NCI-H2107 treated with DMSO at 0.1 percent for 48 hours (cell line): ENCODE measurements at regions not wholly inside any gene's neighbourhood (a gene's known extent, or its start where the extent isn't known, plus 50 kb on each side); places are given as distances from the start of the nearest gene placed in this dataset.
"Not testable (repeated sequence)": the region's sequence is repeated elsewhere in the genome, so short reads cannot be mapped to it uniquely, and the experiment has no call there.

Source experiments
- DNase-seq: peaks from one replicate; lab custom pipeline; 2025; ENCODE audit not compliant: unreplicated experiment; lab: John Stamatoyannopoulos, UW

DNA sequence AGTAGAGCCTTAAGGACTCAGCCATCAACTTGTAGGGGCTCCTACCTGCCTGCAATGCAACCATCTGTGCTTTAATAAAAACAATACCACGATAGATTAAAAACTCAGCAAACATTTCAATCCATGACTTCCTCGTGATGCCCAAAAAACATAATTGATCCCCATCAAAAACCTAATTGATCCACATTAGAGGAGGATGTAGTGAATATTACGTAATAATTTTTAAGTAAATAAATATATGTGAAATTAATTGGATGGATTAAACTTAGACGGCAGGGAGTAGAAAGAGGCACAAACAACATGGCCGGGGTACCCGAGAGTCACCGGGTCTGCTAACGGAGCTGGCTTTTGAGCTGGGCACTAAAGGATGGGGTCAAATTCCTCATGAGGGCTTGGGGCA is 87.3 kb downstream of the ARL4C start:
- no peak for DNase-seq

DNA sequence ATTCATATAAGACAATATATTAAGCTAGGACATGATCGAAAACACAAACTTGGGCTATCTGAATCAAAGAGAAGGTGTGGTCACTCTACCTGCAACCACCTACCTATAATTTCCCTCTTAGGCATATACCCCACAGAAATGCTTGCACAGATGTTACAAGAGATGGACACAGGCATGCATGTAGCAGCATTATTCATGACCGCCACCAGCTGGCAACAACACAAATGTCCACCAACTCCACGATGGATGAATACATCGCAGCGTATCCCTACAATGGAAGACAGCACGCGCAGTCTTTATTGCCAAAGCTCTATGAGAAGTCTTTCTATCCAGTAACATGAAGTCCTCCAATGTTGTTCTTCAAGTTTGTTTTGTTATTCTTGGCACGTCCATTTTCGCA is 90.8 kb downstream of the ARL4C start:
- no peak for DNase-seq

DNA sequence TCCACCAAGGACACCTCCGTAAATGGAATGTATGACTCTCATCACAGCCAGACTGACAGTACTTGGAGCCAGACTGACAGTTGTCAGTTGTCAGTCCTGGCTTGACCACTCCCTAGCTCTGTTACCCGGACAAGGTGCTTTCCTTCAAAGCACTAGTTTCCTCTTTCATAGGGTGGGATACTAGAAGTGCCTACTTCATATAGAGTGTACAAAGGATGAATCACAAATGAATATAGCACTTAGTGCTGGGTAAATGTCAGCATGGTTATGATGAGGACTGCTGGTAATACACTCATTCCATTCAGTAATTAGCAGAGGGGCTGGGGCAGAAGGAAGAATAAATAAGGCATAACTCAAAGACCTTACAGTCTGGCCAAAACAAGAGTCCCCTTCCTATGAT is 91.4 kb downstream of the ARL4C start:
- no peak for DNase-seq

DNA sequence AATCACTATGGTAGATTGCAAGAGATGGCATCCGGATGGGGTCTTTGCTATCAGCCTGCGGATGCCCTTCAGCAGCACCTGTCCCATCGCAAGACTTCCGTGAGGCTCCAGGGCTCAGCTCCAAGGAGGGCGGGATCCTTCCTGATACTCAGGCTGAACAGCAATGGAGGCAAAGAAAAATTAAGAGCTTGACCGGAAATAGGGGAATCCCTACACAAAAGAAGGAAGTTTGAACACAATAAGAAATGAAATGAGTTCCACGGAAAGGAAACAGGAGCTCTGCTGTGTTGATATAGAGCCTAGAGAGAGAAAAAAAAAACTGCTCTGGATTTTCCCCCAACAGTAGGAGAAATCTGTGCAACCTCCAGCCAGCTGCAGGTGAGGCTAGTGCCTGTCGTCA is 91.9 kb downstream of the ARL4C start:
- DNase-seq = no peak

DNA sequence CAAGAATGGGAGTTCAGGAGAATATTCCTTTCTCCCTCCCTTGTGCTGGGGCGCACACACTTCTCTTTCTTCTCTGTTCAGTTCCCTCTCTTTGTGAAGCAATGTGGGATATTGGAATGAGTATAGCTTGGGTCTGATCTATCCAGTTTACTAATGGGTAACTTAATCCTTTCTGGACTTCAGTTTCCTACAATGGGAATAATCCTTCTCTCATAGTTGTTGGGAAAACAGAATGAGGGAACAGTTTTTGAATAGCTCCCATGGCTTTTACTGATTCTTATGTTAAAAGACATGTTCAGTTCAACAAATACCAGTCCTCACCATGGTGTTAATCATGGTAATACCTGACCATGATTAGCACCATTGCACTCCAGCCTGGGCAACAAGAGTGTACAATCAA is 93.1 kb downstream of the ARL4C start:
- no peak for DNase-seq

DNA sequence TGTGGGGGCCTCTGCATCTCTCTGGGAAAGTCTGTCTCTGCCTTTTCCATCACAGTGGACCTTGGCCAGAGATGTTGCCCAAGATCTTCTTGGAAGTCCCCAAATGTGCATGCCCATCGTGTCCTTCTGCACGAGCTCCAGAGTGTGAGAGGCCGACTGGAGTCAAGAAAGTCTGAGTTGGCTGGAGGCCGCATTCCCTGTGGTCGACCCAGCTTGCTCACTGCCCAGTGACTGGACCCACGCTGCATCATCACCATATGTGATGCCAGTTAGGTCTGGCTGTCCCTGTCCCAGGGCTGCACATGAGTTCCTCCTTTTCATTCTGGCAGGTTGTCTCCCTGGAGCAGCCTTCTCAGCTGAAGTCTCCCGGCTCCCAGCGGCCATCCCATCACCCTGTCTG is 93.8 kb downstream of the ARL4C start:
- no peak for DNase-seq

GRCh38 chr2:234401426-234401825 is 95.5 kb downstream of the ARL4C start:
- no peak for DNase-seq

DNA sequence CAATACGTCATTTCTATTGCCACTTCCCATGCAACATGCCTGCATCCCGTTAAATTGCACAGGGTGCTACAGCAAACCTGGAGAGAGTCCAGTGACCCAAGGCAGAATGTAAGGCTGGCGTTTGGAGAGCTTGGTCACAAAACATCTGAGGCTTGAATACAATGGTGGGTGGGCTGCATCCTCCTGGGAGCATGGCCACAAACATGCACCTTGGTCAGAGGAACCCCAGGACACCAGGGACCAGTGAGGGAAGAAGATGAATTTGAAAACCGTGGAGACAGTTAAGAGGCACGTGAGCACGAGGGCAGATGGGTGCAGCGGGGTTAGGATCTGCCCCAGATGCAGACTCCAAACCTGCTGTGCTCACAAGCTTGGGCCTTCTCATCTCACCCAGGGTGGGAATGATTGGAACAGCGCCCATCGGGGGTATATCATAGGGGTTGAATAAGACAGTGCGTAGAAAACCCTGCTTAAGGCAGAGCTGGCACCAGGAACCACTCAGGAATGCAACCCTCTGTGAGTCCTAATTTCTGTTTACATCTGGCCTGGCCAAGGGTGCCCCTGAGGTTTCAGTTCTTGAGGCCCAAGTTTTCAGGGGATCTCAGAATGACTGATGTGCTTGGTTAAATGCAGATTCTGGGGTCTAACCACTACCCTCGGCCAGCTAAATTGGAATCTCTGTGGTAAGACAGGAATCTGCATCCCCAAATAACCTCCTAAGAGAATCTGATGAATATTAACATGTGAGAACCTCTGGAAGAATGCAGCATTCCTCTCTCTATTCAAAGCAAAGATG is 97.2 kb downstream of the ARL4C start:
- DNase-seq = no peak

DNA sequence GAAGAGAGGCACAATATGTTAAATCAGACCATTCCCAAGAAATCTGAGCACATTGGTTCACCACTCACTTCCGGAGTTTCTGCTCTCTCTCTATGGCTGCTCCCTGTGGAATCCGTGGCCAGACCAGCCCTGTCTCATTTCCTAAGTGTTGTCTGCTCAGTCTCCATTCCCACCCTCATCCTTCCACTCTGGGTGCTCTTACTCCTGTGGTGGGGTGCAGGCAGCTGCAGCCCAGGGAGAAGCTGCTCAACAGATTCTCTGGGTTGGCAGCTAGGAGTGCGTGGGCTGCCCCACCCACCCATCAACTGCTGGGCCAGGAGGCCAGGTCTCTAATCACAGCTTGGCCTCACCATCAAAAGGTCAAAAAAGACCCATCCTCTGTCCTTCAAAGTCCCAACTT is 98.3 kb downstream of the ARL4C start:
- no peak for DNase-seq

DNA sequence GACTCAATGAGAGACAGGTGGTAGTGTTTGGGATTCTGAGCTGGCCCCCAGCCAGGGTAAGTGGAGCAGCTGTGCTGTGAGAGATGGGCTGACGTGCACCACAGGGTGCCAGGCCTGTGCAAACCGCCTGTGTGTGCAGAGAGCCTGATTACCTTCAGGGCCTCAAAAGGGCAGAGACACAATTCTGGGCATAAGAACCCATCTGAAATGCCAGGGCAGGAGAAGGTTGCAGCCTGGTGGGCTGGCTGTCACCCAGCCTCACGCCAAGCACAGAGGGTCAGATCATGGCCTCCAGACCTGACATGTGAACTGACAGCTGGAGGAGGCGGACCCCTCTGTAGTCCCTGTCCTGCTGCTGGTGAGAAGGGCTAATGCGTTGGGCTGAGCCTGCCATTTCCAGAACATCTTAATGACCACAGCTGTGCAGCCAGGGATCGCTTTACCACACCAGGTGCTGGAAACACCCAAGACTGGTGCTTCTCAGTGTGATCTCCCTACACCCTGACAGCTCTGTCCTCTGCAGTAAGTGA is 100.9 kb downstream of the ARL4C start:
- DNase-seq = peak; percentile 90

GRCh38 chr2:234394450-234394849 is 102.4 kb downstream of the ARL4C start:
- no peak for DNase-seq

GRCh38 chr2:234393354-234393753 is 103.5 kb downstream of the ARL4C start:
- no peak for DNase-seq

GRCh38 chr2:234392041-234392615 is 104.8 kb downstream of the ARL4C start:
- no peak for DNase-seq

DNA sequence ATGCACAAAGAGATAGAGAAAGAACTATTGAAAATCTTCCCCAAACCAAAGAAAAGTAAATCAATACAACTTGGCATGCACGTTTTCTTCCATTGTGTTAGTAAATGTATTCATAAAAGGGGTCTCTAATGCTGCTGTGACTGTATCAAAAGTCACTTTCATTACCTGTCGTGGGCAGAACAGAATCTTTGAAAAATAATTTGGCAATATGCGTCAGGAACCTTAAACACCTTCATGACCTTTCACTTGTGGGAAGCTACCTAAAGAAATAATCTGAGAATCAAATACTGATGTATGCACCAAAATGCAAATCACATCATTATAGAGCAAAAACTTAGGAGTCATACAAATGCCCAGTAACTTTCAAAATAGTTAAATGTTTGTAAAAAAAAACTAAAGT is 105.3 kb downstream of the ARL4C start:
- no peak for DNase-seq

- DNase-seq = not testable (repeated sequence)
Observed at GRCh38 chr2:234389661-234390060, 107.2 kb downstream of the ARL4C start.

GRCh38 chr2:234388591-234388990 is 108.3 kb downstream of the ARL4C start:
- no peak for DNase-seq

GRCh38 chr2:234386971-234387370 is 109.9 kb downstream of the ARL4C start:
- DNase-seq = no peak

DNA sequence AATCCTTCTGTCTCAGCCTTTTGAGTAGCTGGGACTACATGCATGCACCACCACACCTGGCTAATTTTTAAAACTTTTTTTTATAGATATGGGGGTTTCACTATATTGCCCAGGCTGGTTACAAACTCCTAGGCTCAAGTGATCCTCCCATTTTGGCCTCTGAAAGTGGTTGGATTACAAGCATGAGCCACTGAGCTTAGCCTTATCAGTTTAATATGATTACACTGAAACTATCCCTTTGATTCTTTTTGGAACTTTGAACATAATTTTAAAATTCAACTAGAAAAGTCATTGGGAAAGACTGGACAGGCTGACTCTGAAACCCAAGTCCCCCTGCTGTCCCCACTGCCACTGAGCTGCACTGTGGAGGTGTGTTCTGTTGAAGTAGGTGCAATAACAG is 114.8 kb downstream of the ARL4C start:
- DNase-seq = no peak

GRCh38 chr2:234378958-234379357 is 117.9 kb downstream of the ARL4C start:
- not testable (repeated sequence) for DNase-seq

DNA sequence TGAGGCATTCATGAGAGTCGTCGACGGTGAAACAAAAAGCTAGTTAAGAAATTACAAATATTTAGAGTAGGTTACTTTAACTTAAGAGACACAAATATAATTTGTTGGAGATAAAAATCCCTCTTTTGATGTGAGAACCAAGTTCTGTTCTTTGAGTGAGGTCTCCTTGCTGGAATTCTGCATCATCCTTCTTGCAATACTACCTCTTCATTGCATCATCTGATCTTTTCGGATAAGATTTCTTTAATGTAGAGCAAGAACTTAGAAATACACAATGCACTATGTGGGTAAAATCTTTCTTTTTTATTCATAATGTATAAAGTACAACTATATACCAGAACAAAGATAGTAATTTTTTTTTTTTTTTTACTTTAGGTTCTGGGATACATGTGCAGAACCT is 118.4 kb downstream of the ARL4C start:
- DNase-seq = no peak

GRCh38 chr2:234377761-234378391 is 119.0 kb downstream of the ARL4C start:
- DNase-seq = peak; percentile 31

- no peak for DNase-seq
Observed at GRCh38 chr2:234376229-234376628, 120.7 kb downstream of the ARL4C start.
